GM12873 (cell line): ENCODE measurements at regions not wholly inside any gene's neighbourhood (a gene's known extent, or its start where the extent isn't known, plus 50 kb on each side); places are given as distances from the start of the nearest gene placed in this dataset.

Experiments
- CTCF ChIP-seq: IDR thresholded peaks from 2 replicates; pipeline ENCODE4 v1.5.1; 2012; ENCODE audit warnings: low read depth, mild to moderate bottlenecking, moderate library complexity, low read length, control low read depth; ENCODE audit not compliant: insufficient read depth; ENCODE audit errors: missing control alignments

- TF ChIP-seq CTCF: no peak
Measured at GRCh38 chr2:134135793-134136192, 118.1 kb upstream of the MGAT5 start.

GRCh38 chr2:134136731-134137130 is 117.1 kb upstream of the MGAT5 start:
- no peak for TF ChIP-seq CTCF

GRCh38 chr2:134137182-134137611 is 116.7 kb upstream of the MGAT5 start:
- TF ChIP-seq CTCF: no peak

- TF ChIP-seq CTCF: no peak
Measured at GRCh38 chr2:134138115-134138514, 115.8 kb upstream of the MGAT5 start.

GRCh38 chr2:134139611-134140010 is 114.3 kb upstream of the MGAT5 start:
- no peak for TF ChIP-seq CTCF

GRCh38 chr2:134140251-134140661 is 113.6 kb upstream of the MGAT5 start:
- TF ChIP-seq CTCF: no peak

GRCh38 chr2:134141598-134142340 is 112.1 kb upstream of the MGAT5 start:
- no peak for TF ChIP-seq CTCF
